Effector memory CD4-positive, alpha-beta T cell (primary cell): ENCODE measurements at regions not wholly inside any gene's neighbourhood (a gene's known extent, or its start where the extent isn't known, plus 50 kb on each side); places are given as distances from the start of the nearest gene placed in this dataset.

Experiments
- DNase-seq, 3 donors: peaks; one replicate each; pipeline ENCODE4 v3.0.0-alpha.2; 2020
- H3K27ac ChIP-seq: 2 replicates; pipeline ENCODE4 v1.7.0; 2013; ENCODE audit warnings: mild to moderate bottlenecking, low read length, moderate library complexity; ENCODE audit not compliant: insufficient read depth, poor library complexity, severe bottlenecking
- H3K27me3 ChIP-seq: replicated peaks from 2 replicates; pipeline ENCODE4 v1.7.0; 2013; ENCODE audit warnings: mild to moderate bottlenecking, low read length; ENCODE audit not compliant: insufficient read depth, control insufficient read depth, poor library complexity, severe bottlenecking
- H3K36me3 ChIP-seq: 2 replicates; pipeline ENCODE4 v1.7.0; 2013; ENCODE audit warnings: mild to moderate bottlenecking, low read length, moderate library complexity; ENCODE audit not compliant: control insufficient read depth, insufficient read depth
- H3K4me1 ChIP-seq: 2 replicates; pipeline ENCODE4 v1.7.0; 2013; ENCODE audit warnings: low read length, mild to moderate bottlenecking; ENCODE audit not compliant: control insufficient read depth, insufficient read depth, poor library complexity, severe bottlenecking
- H3K4me3 ChIP-seq: 2 replicates; pipeline ENCODE4 v1.7.0; 2013; ENCODE audit warnings: low read length, low read depth, mild to moderate bottlenecking; ENCODE audit not compliant: insufficient read depth, poor library complexity, severe bottlenecking
- H3K9me3 ChIP-seq: 2 replicates; pipeline ENCODE4 v1.7.0; 2013; ENCODE audit warnings: mild to moderate bottlenecking, low read length, moderate library complexity; ENCODE audit not compliant: control insufficient read depth

- H3K9me3 ChIP-seq: no peaks in the 10 kb centered on the region
- H3K27me3 ChIP-seq: no peaks in the 10 kb centered on the region
These were observed 421.3 kb downstream of the LPIN1 start for GRCh38 chr2:12167525-12168317.

GRCh38 chr2:12168354-12168753, 421.9 kb downstream of the LPIN1 start:
- Histone ChIP-seq H3K9me3 (no peaks in the 10 kb centered on the region), H3K27ac (no peak overlapping the region), H3K4me3 (no peak overlapping the region), H3K27me3 (no peaks in the 10 kb centered on the region), H3K36me3 (no peaks in the 10 kb centered on the region), H3K4me1 (peaks cover 10% of the 10 kb centered on the region)
- DNase-seq: no peak

More at GRCh38 chr2:12167525-12168317, 421.3 kb downstream of the LPIN1 start:
- no peak overlapping the region for H3K4me3 ChIP-seq
- no peak for DNase-seq
- peaks cover 10% of the 10 kb centered on the region for H3K4me1 ChIP-seq
- H3K36me3 ChIP-seq: no peaks in the 10 kb centered on the region
- H3K27ac ChIP-seq: no peak overlapping the region

GRCh38 chr2:12168791-12169388, 422.5 kb downstream of the LPIN1 start:
- Histone ChIP-seq H3K27me3 (no peaks in the 10 kb centered on the region), H3K9me3 (no peaks in the 10 kb centered on the region), H3K4me3 (no peak overlapping the region), H3K27ac (no peak overlapping the region), H3K36me3 (no peaks in the 10 kb centered on the region), H3K4me1 (peaks cover 10% of the 10 kb centered on the region)
- no peak for DNase-seq

GRCh38 chr2:12169721-12170120, 423.3 kb downstream of the LPIN1 start:
- peak in 1 of 3 donors; percentile 1 for DNase-seq
- Histone ChIP-seq H3K27me3 (no peaks in the 10 kb centered on the region), H3K9me3 (no peaks in the 10 kb centered on the region), H3K36me3 (no peaks in the 10 kb centered on the region), H3K4me1 (peaks cover 10% of the 10 kb centered on the region), H3K4me3 (no peak overlapping the region), H3K27ac (no peak overlapping the region)

- Histone ChIP-seq H3K4me3 (no peak overlapping the region), H3K4me1 (peaks cover 10% of the 10 kb centered on the region), H3K36me3 (no peaks in the 10 kb centered on the region), H3K27ac (no peak overlapping the region), H3K9me3 (no peaks in the 10 kb centered on the region), H3K27me3 (no peaks in the 10 kb centered on the region)
- no peak for DNase-seq
These were observed 423.7 kb downstream of the LPIN1 start for GRCh38 chr2:12170121-12170520.

- H3K4me1 ChIP-seq: peaks cover 25% of the 10 kb centered on the region
- no peak for DNase-seq
- H3K9me3 ChIP-seq: no peaks in the 10 kb centered on the region
- H3K36me3 ChIP-seq: no peaks in the 10 kb centered on the region
- no peak overlapping the region for H3K27ac ChIP-seq
- no peak overlapping the region for H3K4me3 ChIP-seq
- H3K27me3 ChIP-seq: no peaks in the 10 kb centered on the region
These were observed 427.0 kb downstream of the LPIN1 start for GRCh38 chr2:12173271-12173942.

GRCh38 chr2:12173943-12174340, 427.5 kb downstream of the LPIN1 start:
- H3K4me3 ChIP-seq: no peak overlapping the region
- no peak overlapping the region for H3K27ac ChIP-seq
- peaks cover 27% of the 10 kb centered on the region for H3K4me1 ChIP-seq
- H3K9me3 ChIP-seq: no peaks in the 10 kb centered on the region
- no peaks in the 10 kb centered on the region for H3K36me3 ChIP-seq
- no peaks in the 10 kb centered on the region for H3K27me3 ChIP-seq
- no peak for DNase-seq

GRCh38 chr2:12175323-12175722, 428.9 kb downstream of the LPIN1 start:
- Histone ChIP-seq H3K27me3 (no peaks in the 10 kb centered on the region), H3K4me3 (no peak overlapping the region), H3K9me3 (no peaks in the 10 kb centered on the region), H3K36me3 (no peaks in the 10 kb centered on the region), H3K4me1 (peaks cover 19% of the 10 kb centered on the region), H3K27ac (no peak overlapping the region)
- DNase-seq: no peak

- no peaks in the 10 kb centered on the region for H3K36me3 ChIP-seq
- peaks cover 17% of the 10 kb centered on the region for H3K4me1 ChIP-seq
- H3K4me3 ChIP-seq: peak overlapping the region; percentile 10
- no peak overlapping the region for H3K27ac ChIP-seq
- no peaks in the 10 kb centered on the region for H3K27me3 ChIP-seq
- DNase-seq: no peak
- H3K9me3 ChIP-seq: no peaks in the 10 kb centered on the region
These were observed 430.4 kb downstream of the LPIN1 start for GRCh38 chr2:12176623-12177454.
